ENCODE measurements at regions not wholly inside any gene's neighbourhood (a gene's known extent, or its start where the extent isn't known, plus 50 kb on each side); places are given as distances from the start of the nearest gene placed in this dataset.
"Not testable (repeated sequence)": the region's sequence is repeated elsewhere in the genome, so short reads cannot be mapped to it uniquely, and the experiment has no call there.

DNA sequence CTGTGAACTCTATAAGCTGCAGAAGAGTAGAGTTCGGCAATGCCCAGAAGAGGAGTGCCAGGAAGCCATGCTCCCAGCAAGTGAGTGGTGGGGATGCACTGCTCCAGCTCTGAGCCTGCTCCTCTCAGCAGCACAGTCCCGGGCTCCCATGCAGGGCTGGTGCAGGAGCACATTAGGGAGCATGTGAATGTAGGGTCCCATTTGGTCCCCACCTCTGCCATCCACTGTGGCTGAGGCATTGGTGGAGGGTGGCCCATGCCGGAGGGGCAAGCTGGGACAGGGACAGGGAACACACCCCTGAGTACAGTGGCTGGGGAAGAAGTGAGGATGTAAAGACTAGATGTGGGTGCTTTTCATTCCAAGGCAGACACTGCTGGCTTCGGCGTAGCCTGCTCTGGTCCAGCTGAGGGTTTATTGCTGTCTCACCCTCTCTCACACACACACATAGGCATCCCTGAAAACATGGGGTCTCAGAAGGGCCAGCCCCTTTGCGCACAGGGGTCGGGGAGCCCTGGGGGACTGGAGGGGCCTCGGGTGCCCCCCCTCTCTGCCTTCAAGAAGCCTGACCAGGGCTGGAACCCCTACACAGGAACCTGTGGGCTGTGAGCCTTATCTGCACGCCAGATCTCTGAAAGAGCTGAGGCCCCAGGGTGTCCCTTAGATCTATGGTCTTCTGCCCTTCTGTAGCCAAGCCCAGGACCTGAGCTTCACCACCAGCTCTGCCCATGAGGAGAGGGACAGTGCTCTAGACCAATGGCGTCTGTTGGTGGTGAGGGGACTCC is 341.0 kb downstream of the TCERG1L start:
- H3K4me3 ChIP-seq (replicated peaks in 1 of 2; ENCODE audit: low read depth in 2 of 2, low read length in 2 of 2), result no peak overlapping the region
- TF ChIP-seq, protein P1, sequence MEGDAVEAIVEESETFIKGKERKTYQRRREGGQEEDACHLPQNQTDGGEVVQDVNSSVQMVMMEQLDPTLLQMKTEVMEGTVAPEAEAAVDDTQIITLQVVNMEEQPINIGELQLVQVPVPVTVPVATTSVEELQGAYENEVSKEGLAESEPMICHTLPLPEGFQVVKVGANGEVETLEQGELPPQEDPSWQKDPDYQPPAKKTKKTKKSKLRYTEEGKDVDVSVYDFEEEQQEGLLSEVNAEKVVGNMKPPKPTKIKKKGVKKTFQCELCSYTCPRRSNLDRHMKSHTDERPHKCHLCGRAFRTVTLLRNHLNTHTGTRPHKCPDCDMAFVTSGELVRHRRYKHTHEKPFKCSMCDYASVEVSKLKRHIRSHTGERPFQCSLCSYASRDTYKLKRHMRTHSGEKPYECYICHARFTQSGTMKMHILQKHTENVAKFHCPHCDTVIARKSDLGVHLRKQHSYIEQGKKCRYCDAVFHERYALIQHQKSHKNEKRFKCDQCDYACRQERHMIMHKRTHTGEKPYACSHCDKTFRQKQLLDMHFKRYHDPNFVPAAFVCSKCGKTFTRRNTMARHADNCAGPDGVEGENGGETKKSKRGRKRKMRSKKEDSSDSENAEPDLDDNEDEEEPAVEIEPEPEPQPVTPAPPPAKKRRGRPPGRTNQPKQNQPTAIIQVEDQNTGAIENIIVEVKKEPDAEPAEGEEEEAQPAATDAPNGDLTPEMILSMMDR (IDR thresholded peaks at IDR 0.05; ENCODE audit: low read depth, low read length), result no peak

DNA sequence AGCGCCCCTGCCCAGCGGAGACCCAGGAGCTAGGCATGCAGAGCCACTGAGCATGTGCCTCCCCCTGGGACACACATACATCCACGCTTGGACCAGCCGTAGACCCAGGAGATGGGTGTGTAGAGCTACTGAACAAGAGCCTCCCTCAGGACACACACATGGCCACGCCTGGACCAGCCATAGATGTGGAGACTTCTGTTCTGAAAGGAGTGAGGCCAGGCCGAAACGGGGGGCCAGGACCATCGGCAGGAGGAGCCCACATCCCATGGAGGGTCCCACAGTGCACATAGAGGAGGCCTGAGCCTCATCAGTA is 340.4 kb downstream of the TCERG1L start:
- H3K4me3 ChIP-seq (replicated peaks in 1 of 2; ENCODE audit: low read depth in 2 of 2, low read length in 2 of 2), result no peak overlapping the region
- DNase-seq (ENCODE audit: low read depth in 2 of 2), result no peak
- TF ChIP-seq, protein P1 (IDR thresholded peaks at IDR 0.05; ENCODE audit: low read depth, low read length), result no peak

More for the DNA sequence above, 341.0 kb downstream of the TCERG1L start:
- no peak for DNase-seq (ENCODE audit: low read depth in 2 of 2)

- no peak for DNase-seq (ENCODE audit: low read depth in 2 of 2)
- no peak overlapping the region for H3K4me3 ChIP-seq (replicated peaks in 1 of 2; ENCODE audit: low read depth in 2 of 2, low read length in 2 of 2)
- TF ChIP-seq, protein P1 (IDR thresholded peaks at IDR 0.05; ENCODE audit: low read depth, low read length), result no peak
Measured at GRCh38 chr10:130973127-130973839, 338.2 kb downstream of the TCERG1L start.

GRCh38 chr10:130974166-130974565 is 337.4 kb downstream of the TCERG1L start:
- TF ChIP-seq, protein P1 (IDR thresholded peaks at IDR 0.05; ENCODE audit: low read depth, low read length), result no peak
- no peak overlapping the region for H3K4me3 ChIP-seq (replicated peaks in 1 of 2; ENCODE audit: low read depth in 2 of 2, low read length in 2 of 2)
- no peak for DNase-seq (ENCODE audit: low read depth in 2 of 2)

DNA sequence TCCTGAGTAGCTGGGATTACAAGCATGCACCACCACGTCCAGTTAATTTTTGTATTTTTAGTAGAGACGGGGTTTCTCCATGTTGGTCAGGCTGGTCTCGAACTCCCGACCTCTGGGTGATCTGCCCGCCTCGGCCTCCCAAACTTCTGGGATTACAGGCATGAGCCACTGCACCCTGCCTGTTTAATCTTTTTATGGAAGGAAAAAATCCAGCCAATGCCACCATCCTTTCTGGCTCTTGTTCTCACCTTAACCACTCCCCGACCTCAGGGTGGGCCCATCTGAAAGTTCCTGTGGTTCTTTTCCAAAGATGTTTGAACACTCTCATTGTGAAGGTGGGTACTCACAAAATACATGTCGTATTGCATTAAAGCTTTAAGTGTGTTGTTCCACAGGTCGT is 336.2 kb downstream of the TCERG1L start:
- DNase-seq (ENCODE audit: low read depth in 2 of 2); H3K4me3 ChIP-seq (replicated peaks in 1 of 2; ENCODE audit: low read depth in 2 of 2, low read length in 2 of 2): not testable (repeated sequence)

- no peak overlapping the region for H3K4me3 ChIP-seq (replicated peaks in 1 of 2; ENCODE audit: low read depth in 2 of 2, low read length in 2 of 2)
- DNase-seq (ENCODE audit: low read depth in 2 of 2), result no peak
- TF ChIP-seq, protein P1 (IDR thresholded peaks at IDR 0.05; ENCODE audit: low read depth, low read length), result no peak
Measured at GRCh38 chr10:130982802-130983201, 328.7 kb downstream of the TCERG1L start.

DNA sequence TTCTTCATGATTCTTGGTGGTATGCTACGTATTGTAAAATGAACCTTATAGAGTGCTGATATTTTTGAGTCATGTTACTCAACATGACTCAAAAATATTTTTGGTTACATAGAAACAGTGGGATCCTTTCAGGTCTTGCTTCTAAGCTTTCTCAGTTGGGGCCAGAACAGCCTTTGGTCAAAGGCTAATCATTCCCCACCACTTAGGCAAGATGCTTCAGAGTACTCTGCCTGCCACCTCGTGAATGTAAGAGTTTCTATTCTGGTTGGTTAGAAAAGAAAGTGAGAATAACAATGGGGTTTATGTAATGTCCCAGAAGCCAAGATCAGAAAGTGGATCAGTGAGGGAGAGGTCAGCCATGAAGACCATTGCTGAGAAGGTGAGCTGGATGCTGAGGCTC is 327.8 kb downstream of the TCERG1L start:
- no peak for DNase-seq (ENCODE audit: low read depth in 2 of 2)
- TF ChIP-seq, protein P1 (IDR thresholded peaks at IDR 0.05; ENCODE audit: low read depth, low read length), result no peak
- no peak overlapping the region for H3K4me3 ChIP-seq (replicated peaks in 1 of 2; ENCODE audit: low read depth in 2 of 2, low read length in 2 of 2)
